ENCODE measurements at regions not wholly inside any gene's neighbourhood (a gene's known extent, or its start where the extent isn't known, plus 50 kb on each side); places are given as distances from the start of the nearest gene placed in this dataset.

GRCh38 chr4:163773940-163774339 is 279.4 kb downstream of the TMA16 start:
- no peak for DNase-seq

GRCh38 chr4:163776957-163777356 is 282.5 kb downstream of the TMA16 start:
- no peak for DNase-seq

GRCh38 chr4:163781726-163782125 is 287.2 kb downstream of the TMA16 start:
- no peak for DNase-seq

GRCh38 chr4:163790231-163790630 is 295.7 kb downstream of the TMA16 start:
- DNase-seq = no peak

GRCh38 chr4:163795885-163796284 is 301.4 kb downstream of the TMA16 start:
- DNase-seq = no peak

- DNase-seq = no peak
Observed at GRCh38 chr4:163804001-163804400, 309.5 kb downstream of the TMA16 start.

- no peak for DNase-seq
Observed at GRCh38 chr4:163806653-163807052, 312.2 kb downstream of the TMA16 start.

- DNase-seq = no peak
Observed at GRCh38 chr4:163808011-163808410, 313.5 kb downstream of the TMA16 start.

- no peak for DNase-seq
Observed at GRCh38 chr4:163810755-163811154, 316.3 kb downstream of the TMA16 start.

- DNase-seq = no peak
Observed at GRCh38 chr4:163815776-163816175, 321.3 kb downstream of the TMA16 start.

- DNase-seq = no peak
Observed at GRCh38 chr4:163816494-163816893, 322.0 kb downstream of the TMA16 start.

- DNase-seq = no peak
Observed at GRCh38 chr4:163818673-163819072, 324.2 kb downstream of the TMA16 start.

GRCh38 chr4:163833669-163834068 is 339.2 kb downstream of the TMA16 start:
- no peak for DNase-seq

- no peak for DNase-seq
Observed at GRCh38 chr4:163846008-163846407, 351.5 kb downstream of the TMA16 start.

GRCh38 chr4:163852246-163852645 is 357.8 kb downstream of the TMA16 start:
- DNase-seq = no peak

- DNase-seq = no peak
Observed at GRCh38 chr4:163857903-163858302, 363.4 kb downstream of the TMA16 start.

- DNase-seq = no peak
Observed at GRCh38 chr4:163858515-163858914, 364.0 kb downstream of the TMA16 start.

GRCh38 chr4:163863082-163863481 is 368.6 kb downstream of the TMA16 start:
- no peak for DNase-seq

GRCh38 chr4:163865010-163865409 is 370.5 kb downstream of the TMA16 start:
- no peak for DNase-seq

GRCh38 chr4:163866728-163867315 is 372.3 kb downstream of the TMA16 start:
- no peak for DNase-seq

GRCh38 chr4:163868445-163868844 is 374.0 kb downstream of the TMA16 start:
- no peak for DNase-seq

- DNase-seq = no peak
Observed at GRCh38 chr4:163871078-163871477, 376.6 kb downstream of the TMA16 start.

GRCh38 chr4:163875327-163875726 is 380.8 kb downstream of the TMA16 start:
- no peak for DNase-seq

- DNase-seq = no peak
Observed at GRCh38 chr4:163878336-163879121, 384.0 kb downstream of the TMA16 start.

GRCh38 chr4:163892417-163892816 is 397.9 kb downstream of the TMA16 start:
- DNase-seq = no peak
